ENCODE measurements at regions not wholly inside any gene's neighbourhood (a gene's known extent, or its start where the extent isn't known, plus 50 kb on each side); places are given as distances from the start of the nearest gene placed in this dataset.

DNA sequence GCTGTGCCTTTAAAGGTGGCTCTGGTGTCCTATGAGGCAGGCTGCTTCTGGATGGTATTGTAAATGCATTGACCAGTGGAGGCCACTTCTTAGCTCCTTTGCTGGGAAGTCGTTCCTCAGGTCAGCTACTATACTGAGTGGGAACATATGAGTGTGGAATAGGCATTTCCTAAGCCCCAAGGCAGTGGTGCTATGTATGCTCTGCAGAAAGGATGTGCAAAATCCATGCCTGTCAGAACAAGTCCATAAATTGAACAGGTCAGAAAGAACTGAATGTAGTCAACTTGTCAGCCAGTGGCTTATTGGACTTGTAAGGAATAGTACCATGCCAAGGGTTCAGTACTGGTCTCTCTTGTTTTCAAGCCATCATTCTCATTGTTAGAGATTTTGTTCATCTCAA is 216.4 kb downstream of the CDH10 start:
- DNase-seq (ENCODE audit: low read depth): no peak
- TF ChIP-seq, protein P1, sequence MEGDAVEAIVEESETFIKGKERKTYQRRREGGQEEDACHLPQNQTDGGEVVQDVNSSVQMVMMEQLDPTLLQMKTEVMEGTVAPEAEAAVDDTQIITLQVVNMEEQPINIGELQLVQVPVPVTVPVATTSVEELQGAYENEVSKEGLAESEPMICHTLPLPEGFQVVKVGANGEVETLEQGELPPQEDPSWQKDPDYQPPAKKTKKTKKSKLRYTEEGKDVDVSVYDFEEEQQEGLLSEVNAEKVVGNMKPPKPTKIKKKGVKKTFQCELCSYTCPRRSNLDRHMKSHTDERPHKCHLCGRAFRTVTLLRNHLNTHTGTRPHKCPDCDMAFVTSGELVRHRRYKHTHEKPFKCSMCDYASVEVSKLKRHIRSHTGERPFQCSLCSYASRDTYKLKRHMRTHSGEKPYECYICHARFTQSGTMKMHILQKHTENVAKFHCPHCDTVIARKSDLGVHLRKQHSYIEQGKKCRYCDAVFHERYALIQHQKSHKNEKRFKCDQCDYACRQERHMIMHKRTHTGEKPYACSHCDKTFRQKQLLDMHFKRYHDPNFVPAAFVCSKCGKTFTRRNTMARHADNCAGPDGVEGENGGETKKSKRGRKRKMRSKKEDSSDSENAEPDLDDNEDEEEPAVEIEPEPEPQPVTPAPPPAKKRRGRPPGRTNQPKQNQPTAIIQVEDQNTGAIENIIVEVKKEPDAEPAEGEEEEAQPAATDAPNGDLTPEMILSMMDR (conservative IDR thresholded peaks at IDR 0.05; ENCODE audit: low read depth, low read length): no peak
- H3K4me3 ChIP-seq (ENCODE audit: low read depth, low read length): no peak overlapping the region

DNA sequence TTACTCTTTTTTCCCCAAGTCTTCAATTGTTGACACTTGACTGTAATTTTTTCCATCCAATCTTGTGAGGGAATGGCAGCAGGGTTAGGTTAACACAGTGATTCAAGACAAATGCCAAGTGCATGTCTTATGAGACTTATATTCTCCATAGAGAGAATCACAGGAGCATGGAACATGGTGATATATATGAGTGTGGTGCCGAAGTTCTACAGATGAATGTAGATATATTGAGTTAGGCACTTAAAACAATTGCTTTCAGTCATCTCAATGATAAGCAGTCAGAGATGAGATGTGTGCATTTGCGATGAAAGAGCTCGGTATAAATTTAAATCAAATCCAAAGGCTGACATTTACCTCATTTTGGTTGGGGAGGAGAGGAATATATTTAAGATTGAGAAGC is 211.2 kb downstream of the CDH10 start:
- DNase-seq (ENCODE audit: low read depth): no peak
- TF ChIP-seq, protein P1 (conservative IDR thresholded peaks at IDR 0.05; ENCODE audit: low read depth, low read length): no peak
- H3K4me3 ChIP-seq (ENCODE audit: low read depth, low read length): no peak overlapping the region

Data from epithelial cell of proximal tubule (primary cell).